ENCODE measurements at regions not wholly inside any gene's neighbourhood (a gene's known extent, or its start where the extent isn't known, plus 50 kb on each side); places are given as distances from the start of the nearest gene placed in this dataset.
A peak's percentile ranks its signal among the peaks of the same experiment; 100 is the strongest.

DNA sequence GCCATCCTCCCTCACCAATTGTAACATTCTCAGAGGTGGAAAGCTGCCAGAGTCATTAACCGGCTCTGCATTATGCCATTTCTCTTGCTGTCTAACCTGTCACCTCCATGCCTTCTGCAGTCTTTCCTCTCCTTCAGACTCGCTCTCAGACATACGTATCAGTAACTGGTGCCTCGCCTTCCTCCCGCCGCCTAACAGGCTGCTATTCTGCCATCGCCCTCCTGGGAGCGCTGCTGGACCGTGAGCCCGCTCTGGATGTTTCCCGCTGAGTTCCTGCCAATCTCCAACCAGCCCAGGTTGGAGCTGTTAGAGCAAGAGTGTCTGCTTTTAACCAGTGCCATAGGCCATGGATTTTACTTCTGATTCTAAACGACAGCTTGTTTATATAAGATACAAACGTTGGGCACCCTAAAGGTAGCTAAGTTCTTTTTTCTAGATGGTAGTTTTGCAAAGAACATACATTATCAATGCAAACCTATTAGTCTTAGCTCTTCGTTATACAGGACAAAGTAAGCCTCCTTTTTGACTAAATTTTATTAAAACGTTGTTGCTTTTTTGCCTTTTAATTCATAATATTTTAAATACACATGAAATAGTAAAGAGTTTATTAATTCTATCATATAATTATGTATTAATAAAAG is 59.5 kb upstream of the NEIL3 start:
- Histone ChIP-seq H3K27ac (ENCODE audit: insufficient read depth, low read depth, low read length) (no peak overlapping the region), H3K9me1 (replicated peaks; ENCODE audit: control insufficient read depth, extremely low read depth, insufficient read depth, low read length) (no peaks in the 10 kb centered on the region), H3K36me3 (ENCODE audit: control insufficient read depth in 2 of 2, extremely low read depth in 1 of 2, insufficient read depth in 2 of 2, low read length in 2 of 2) (no peaks in the 10 kb centered on the region), H3K27me3 (ENCODE audit: control insufficient read depth in 2 of 2, insufficient read depth in 2 of 2, low read length in 2 of 2) (peaks cover 0 to 2% of the 10 kb centered on the region in 2 experiments), H3K9ac (replicated peaks; ENCODE audit: extremely low read depth, insufficient read depth, low read length) (no peak overlapping the region), H2AFZ (ENCODE audit: low read depth, low read length) (peak overlapping the region; percentile 62), H3K4me2 (ENCODE audit: insufficient read depth, low read length) (no peak overlapping the region), H3K9me3 (replicated peaks; ENCODE audit: control insufficient read depth, insufficient read depth, low read length) (no peaks in the 10 kb centered on the region), H4K20me1 (replicated peaks; ENCODE audit: control insufficient read depth, extremely low read depth, insufficient read depth, low read length) (no peaks in the 10 kb centered on the region), H3K4me1 (ENCODE audit: control insufficient read depth, extremely low read depth, insufficient read depth, low read length) (no peaks in the 10 kb centered on the region), H3K4me3 (replicated peaks in 1 of 3; ENCODE audit: insufficient read depth in 1 of 3, low read depth in 1 of 3, low read length in 3 of 3) (no peak overlapping the region), H3K79me2 (ENCODE audit: control insufficient read depth, insufficient read depth, low read length) (no peaks in the 10 kb centered on the region)
- FAIRE-seq (peak; percentile 37), DNase-seq (ENCODE audit: low read depth, low spot score) (peak; percentile 65)
- TF ChIP-seq FOS (IDR thresholded peaks at IDR 0.05; ENCODE audit: borderline replicate concordance, insufficient read depth, low read length) = no peak
- TF ChIP-seq, protein P1, sequence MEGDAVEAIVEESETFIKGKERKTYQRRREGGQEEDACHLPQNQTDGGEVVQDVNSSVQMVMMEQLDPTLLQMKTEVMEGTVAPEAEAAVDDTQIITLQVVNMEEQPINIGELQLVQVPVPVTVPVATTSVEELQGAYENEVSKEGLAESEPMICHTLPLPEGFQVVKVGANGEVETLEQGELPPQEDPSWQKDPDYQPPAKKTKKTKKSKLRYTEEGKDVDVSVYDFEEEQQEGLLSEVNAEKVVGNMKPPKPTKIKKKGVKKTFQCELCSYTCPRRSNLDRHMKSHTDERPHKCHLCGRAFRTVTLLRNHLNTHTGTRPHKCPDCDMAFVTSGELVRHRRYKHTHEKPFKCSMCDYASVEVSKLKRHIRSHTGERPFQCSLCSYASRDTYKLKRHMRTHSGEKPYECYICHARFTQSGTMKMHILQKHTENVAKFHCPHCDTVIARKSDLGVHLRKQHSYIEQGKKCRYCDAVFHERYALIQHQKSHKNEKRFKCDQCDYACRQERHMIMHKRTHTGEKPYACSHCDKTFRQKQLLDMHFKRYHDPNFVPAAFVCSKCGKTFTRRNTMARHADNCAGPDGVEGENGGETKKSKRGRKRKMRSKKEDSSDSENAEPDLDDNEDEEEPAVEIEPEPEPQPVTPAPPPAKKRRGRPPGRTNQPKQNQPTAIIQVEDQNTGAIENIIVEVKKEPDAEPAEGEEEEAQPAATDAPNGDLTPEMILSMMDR (IDR thresholded peaks at IDR 0.05; ENCODE audit: extremely low read depth in 1 of 2, insufficient read depth in 1 of 2, low read depth in 1 of 2, low read length in 2 of 2) = peak; percentile 87 to 94
- intact Hi-C loops (cut with micrococcal nuclease) = loop anchor here (1.0 to 10.0 kb wide), 3 partner anchors 89 to 873 kb away; no protein-coding TSS in a partner anchor
- BruUV-seq (replicated peaks) = no TSS peak
- ChIA-PET CTCF (interaction anchor here (0.6 to 3.2 kb wide), 27 partner anchors 9 to 872 kb away, joined by 3 to 70 read pairs (median 4); partner anchors contain the start of genes AGA and NEIL3), POLR2A (no interaction called here)
- dilution Hi-C loops (cut with MboI; ENCODE audit: extremely low pct_ligation_motif_present, low sequenced_read_pairs) = loop anchor here (25.0 kb wide), 1 partner anchor 412 kb away; no protein-coding TSS in a partner anchor

DNA sequence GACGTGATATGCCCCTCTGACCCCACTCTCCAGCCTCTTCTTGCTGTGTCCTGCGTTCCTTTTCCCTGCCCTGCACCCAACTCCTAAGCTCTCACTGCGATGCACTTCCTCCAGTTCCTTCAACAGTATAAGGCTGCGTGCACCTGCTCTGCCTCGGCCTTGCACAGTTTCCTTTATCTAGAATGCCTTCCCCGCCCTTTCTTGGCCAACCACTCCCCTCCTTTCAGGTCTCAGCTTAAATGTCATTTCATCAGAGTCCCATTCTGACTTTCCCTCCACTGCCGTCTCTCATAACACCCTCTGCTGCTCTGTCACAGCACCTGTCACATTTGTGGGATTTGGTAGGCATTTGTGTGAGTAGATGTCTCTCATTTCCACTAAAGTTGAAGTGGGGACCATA is 58.4 kb upstream of the NEIL3 start:
- no peak for FAIRE-seq

More for the DNA sequence above, 58.4 kb upstream of the NEIL3 start:
- Histone ChIP-seq H3K79me2 (ENCODE audit: control insufficient read depth, insufficient read depth, low read length) (no peaks in the 10 kb centered on the region), H2AFZ (ENCODE audit: low read depth, low read length) (no peak overlapping the region), H4K20me1 (replicated peaks; ENCODE audit: control insufficient read depth, extremely low read depth, insufficient read depth, low read length) (no peaks in the 10 kb centered on the region), H3K4me2 (ENCODE audit: insufficient read depth, low read length) (no peak overlapping the region), H3K4me1 (ENCODE audit: control insufficient read depth, extremely low read depth, insufficient read depth, low read length) (no peaks in the 10 kb centered on the region), H3K9ac (replicated peaks; ENCODE audit: extremely low read depth, insufficient read depth, low read length) (no peak overlapping the region), H3K9me1 (replicated peaks; ENCODE audit: control insufficient read depth, extremely low read depth, insufficient read depth, low read length) (no peaks in the 10 kb centered on the region), H3K36me3 (ENCODE audit: control insufficient read depth in 2 of 2, extremely low read depth in 1 of 2, insufficient read depth in 2 of 2, low read length in 2 of 2) (no peaks in the 10 kb centered on the region), H3K4me3 (replicated peaks in 1 of 3; ENCODE audit: insufficient read depth in 1 of 3, low read depth in 1 of 3, low read length in 3 of 3) (no peak overlapping the region), H3K27ac (ENCODE audit: insufficient read depth, low read depth, low read length) (no peak overlapping the region), H3K27me3 (ENCODE audit: control insufficient read depth in 2 of 2, insufficient read depth in 2 of 2, low read length in 2 of 2) (peaks cover 0 to 2% of the 10 kb centered on the region in 2 experiments), H3K9me3 (replicated peaks; ENCODE audit: control insufficient read depth, insufficient read depth, low read length) (no peaks in the 10 kb centered on the region)
- DNase-seq (ENCODE audit: low read depth, low spot score) = no peak
- ChIA-PET POLR2A (no interaction called here), CTCF (interaction anchor here (1.3 to 3.2 kb wide), 4 partner anchors 43 to 98 kb away, joined by 3 to 70 read pairs (median 4); no protein-coding TSS in a partner anchor)
- TF ChIP-seq POLR2AphosphoS5 (IDR thresholded peaks at IDR 0.05; ENCODE audit: insufficient read depth, low read depth, low read length) = no peak
- TF ChIP-seq FOS (IDR thresholded peaks at IDR 0.05; ENCODE audit: borderline replicate concordance, insufficient read depth, low read length) = no peak
- TF ChIP-seq MYC (IDR thresholded peaks at IDR 0.05; ENCODE audit: low read depth, low read length) = no peak
- no peak for TF ChIP-seq POLR2A (IDR thresholded peaks at IDR 0.05; ENCODE audit: low read depth, low read length)
- no peak for TF ChIP-seq EZH2 (IDR thresholded peaks at IDR 0.05; ENCODE audit: borderline replicate concordance, low read depth, low read length, severe bottlenecking)
- no peak for TF ChIP-seq JUN (IDR thresholded peaks at IDR 0.05; ENCODE audit: borderline replicate concordance, insufficient read depth, insufficient read length, low read depth)
- TF ChIP-seq, protein P1 (IDR thresholded peaks at IDR 0.05; ENCODE audit: extremely low read depth in 1 of 2, insufficient read depth in 1 of 2, low read depth in 1 of 2, low read length in 2 of 2) = no peak
- no peak for TF ChIP-seq GATA2 (IDR thresholded peaks at IDR 0.05; ENCODE audit: insufficient read depth, insufficient read length, low read depth, low read length)
- TF ChIP-seq, protein P2, sequence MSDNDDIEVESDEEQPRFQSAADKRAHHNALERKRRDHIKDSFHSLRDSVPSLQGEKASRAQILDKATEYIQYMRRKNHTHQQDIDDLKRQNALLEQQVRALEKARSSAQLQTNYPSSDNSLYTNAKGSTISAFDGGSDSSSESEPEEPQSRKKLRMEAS (IDR thresholded peaks at IDR 0.05; ENCODE audit: insufficient read depth, insufficient read length) = no peak
- BruUV-seq (replicated peaks) = no TSS peak
- dilution Hi-C loops (cut with MboI; ENCODE audit: extremely low pct_ligation_motif_present, low sequenced_read_pairs) (loop anchor here (25.0 kb wide), 1 partner anchor 411 kb away; no protein-coding TSS in a partner anchor), intact Hi-C loops (cut with micrococcal nuclease) (loop anchor here (2.0 to 10.0 kb wide), 2 partner anchors 304 to 874 kb away; no protein-coding TSS in a partner anchor)
